AG08395 (cell line): ENCODE measurements at regions not wholly inside any gene's neighbourhood (a gene's known extent, or its start where the extent isn't known, plus 50 kb on each side); places are given as distances from the start of the nearest gene placed in this dataset.
"Not testable (repeated sequence)": the region's sequence is repeated elsewhere in the genome, so short reads cannot be mapped to it uniquely, and the experiment has no call there.

Experiments used
- DNase-seq: peaks from one replicate; pipeline ENCODE4 v3.0.0; 2012; ENCODE audit warnings: mixed read lengths, low spot score

- no peak for DNase-seq
These were observed 111.9 kb upstream of the PPARGC1A start for GRCh38 chr4:24001486-24002329.

DNA sequence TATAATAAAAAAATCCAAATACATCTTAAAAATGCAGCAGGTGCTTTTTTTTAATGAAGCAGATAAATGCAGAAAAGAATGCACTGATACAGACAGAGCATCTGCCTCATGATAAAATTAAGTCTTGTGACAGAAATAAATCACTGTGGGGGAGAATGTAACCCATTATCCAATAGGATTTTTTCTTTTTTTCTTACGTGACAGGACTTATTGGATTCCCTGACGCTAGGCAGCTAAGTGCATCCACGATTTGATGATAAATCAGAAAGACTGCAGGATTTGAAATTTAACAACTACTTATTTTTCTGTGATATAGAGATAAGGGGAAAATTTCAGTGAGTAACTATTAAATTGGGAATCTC is 110.6 kb upstream of the PPARGC1A start:
- DNase-seq = no peak

DNA sequence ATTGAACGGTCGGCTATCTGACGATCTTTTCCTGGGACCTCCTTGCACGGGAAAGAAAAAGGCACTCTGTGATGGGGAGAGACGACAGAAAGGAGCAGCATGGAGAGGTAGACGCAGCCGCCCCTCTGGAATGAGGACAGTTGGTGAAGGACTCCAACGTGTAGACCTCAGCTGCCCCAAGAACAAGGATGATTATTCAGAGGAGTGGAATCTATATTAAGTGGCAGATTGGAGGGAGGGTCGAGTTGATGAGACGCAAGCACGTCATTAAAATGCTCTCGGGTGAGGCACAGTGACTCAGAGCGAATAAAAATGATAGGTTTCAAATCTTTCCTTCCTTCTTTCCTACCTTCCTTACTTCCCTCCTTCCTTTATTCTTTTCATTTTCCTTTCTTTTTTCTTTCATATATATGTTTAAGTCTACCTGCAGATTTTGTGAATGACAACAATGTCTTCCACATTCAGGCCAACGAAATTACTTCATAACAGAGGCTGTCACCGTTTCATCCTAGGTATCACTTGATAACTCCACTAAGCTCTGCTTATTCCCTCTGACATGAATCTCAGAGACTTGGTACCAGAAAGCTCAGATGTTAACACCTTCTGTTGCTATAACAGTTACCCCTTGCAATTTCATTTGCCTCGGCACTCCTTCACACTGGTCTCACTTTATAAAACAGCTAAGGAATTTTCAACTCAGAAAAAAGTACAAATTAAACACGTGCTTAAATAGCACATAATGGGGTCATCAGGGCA is 110.0 kb upstream of the PPARGC1A start:
- DNase-seq = peak; percentile 16

DNA sequence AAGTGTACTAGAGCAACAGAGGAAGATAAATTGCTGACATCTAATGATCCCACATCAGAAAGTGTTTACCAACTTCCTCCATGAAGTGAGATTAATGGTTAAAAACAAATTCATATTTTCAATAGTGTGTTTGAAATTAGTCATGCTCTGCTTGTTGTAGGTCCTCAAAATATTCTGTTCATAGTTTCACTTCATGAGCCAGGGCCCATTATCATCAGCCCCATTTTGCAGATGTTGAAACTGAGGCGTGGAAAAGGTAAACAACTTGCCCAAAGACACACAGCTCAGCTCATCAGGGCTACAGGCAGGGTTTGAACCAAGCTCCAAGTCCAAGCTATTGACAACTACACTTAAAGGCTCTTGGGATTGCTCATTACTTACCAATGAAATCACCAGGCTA is 103.5 kb upstream of the PPARGC1A start:
- no peak for DNase-seq

DNA sequence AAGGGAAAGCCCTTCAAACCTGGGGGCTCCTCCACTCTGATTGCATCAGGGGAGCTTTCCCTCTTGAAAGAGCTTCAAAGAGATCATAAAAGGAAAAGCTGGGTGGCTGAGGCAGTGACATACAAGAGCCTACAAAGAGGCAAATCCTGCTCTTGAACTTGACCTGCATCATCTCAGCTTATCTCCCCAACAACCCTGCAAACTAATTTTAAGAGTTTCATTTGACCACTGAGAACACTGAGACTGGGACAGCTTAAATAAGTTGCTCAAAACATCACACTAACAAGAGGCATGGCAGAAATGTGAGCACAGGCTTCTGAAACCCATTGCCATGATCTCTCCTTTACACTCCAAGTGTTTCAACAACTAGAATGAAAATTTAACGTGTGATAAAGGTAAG is 101.6 kb upstream of the PPARGC1A start:
- DNase-seq = no peak

GRCh38 chr4:23986270-23986669 is 96.4 kb upstream of the PPARGC1A start:
- no peak for DNase-seq

DNA sequence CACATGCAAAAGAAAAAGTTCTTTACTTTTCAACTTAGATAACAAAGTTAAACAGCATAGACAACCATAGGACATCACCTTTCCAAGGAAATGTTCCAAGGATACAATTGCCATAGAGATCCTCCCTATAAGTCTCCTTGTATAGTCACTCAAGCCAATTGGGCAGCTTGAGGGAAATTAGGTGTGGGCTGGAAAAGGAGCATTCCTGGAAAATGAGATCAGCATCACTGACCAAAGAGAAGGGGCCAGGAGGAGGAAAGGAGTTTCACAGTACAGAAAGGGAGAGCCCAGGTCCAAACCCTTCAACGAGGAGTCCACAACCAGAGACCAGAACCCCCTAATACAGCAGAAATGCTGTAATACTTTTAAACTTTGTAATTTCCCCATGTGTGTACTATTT is 91.5 kb upstream of the PPARGC1A start:
- DNase-seq = no peak

DNA sequence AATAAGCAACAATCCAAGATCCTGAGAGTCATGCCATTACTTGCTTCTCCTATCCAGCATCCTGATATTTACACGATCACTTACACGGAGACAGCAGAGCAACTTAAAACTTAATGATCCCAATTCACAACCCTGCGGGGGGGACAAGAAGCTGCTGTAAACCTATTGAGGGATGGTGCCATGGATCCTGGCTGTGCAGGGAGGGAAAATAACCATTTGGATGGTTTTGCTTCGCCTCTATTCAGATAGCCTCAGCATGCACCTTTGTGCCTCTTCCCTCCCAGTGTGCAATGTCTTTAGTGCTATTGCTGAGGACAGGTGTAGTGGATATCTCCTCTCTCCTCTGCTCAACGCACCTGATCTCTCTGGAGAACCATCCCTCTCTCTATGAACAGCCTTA is 89.7 kb upstream of the PPARGC1A start:
- DNase-seq = no peak

DNA sequence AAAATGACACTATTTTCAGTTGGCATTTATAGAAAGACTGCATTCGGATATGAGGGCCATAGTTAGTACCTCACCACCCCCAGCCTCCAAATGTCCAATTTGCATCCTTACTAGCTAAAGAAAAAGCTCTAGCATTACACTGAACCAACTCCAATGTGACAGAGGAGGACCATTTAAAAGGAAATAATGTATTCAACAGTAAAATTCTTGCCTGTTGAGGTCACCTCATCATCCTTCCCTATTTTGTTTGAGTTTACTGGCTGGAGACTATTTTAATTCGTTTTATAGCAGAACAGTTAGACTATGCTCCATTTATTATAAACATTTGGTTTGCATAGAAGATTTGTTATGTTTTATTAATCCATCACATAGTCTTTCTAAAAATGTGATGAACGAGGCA is 88.2 kb upstream of the PPARGC1A start:
- no peak for DNase-seq

DNA sequence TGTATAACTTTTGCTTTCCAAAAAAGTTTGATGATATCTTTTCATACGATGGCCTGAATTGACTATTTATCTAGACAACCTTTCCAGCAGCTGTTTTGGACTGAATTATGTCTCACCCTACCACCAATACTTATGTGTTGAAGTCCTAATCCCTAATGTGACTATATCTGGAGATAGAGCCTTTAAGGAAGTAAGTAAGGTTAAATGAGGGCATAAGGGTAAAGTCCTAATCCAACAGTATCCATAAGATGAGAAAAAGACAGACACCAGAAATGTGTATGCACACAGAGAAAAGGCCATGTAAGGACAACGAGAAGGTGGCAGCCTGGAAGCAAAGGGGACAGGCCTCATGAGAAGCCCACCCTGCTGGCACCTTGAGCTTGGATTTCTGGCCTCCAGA is 86.6 kb upstream of the PPARGC1A start:
- no peak for DNase-seq

GRCh38 chr4:23973308-23973855 is 83.5 kb upstream of the PPARGC1A start:
- no peak for DNase-seq

- DNase-seq = no peak
These were observed 83.0 kb upstream of the PPARGC1A start for GRCh38 chr4:23972805-23973204.

DNA sequence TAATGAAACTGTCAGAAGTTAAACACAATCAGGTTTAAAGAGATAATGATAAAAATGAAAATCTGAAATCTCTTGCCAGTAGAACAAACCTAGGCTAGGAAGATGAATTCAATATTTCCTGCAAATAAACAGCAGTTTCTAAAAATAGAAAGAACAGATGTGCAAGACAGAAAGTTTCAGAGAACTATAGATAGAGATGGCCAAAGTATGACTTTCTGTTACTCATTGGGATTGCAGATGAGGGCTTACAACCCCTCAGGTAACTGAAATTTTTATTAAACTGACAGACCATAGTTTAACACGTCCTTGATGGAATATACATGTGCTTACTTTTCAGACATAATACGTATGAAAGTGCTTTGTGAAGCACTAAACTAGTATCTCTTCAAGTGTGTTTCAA is 82.3 kb upstream of the PPARGC1A start:
- DNase-seq = no peak

DNA sequence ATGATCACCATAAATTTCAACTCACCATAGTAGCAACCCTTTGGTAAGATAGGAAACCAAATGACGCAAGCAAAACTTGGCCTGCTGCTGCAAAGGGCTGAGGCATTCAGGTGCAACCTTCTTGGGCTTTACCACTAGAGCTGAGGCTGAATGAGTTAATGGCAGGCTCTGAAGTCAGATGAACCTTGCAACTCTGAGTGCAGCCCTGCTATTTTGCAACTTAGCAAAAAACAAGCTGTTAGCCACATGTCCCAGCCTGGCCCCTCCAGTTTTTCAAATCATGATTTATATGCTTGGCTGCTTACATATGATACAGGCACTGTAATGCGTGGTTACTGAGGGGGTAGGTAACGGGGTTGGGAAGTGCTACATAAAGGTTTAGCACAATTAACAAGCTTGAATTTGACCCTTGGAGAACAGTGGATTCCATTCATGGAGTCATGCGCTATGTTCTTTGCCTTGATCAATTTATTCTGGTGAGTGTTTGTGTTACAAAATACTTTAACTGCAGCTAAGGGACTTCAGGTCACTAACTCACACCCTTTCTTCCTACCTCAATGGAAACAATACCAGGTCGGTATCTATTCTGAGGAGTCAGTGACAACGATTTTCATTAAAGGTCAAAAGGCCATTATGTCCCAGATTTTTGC is 80.5 kb upstream of the PPARGC1A start:
- DNase-seq = no peak

GRCh38 chr4:23969635-23970145 is 79.8 kb upstream of the PPARGC1A start:
- no peak for DNase-seq

- no peak for DNase-seq
These were observed 77.4 kb upstream of the PPARGC1A start for GRCh38 chr4:23967281-23967680.

DNA sequence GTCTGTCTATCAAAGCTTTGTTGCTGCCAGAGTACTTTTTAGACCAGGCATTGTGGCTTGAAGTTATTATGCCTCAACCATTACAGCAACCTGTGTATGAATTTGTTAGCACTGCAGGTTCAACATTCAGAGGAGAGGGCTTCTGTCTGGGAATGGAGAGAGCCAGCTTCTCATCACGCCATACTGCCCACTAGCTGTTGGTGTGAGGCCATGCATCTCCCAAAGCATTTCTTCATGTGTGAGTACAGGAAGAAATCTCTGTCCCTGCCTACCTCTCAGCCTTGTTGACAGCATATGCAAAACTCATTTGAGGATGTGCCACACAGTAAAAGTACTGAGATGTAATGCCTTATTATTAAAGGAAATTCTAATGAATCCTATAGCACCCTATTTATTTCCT is 76.9 kb upstream of the PPARGC1A start:
- DNase-seq = no peak

DNA sequence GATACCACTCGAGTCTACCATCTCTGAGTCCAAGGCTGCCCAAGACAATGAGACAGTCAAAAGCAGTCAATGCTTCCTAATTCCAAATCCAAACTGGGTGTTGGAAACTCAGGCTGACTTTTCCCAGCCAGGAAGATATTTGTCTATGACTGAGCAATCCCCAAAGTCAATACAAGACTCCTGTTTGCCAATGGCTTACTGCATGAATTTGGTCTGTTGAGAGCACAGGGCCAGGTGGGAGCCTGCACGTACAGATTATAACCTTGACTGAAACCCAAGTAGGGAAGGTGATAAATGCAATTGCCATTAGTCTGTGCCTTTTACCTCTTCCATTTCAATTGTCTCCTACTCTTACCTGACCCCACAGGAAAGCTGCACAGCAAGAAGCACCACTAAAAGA is 72.6 kb upstream of the PPARGC1A start:
- no peak for DNase-seq

DNA sequence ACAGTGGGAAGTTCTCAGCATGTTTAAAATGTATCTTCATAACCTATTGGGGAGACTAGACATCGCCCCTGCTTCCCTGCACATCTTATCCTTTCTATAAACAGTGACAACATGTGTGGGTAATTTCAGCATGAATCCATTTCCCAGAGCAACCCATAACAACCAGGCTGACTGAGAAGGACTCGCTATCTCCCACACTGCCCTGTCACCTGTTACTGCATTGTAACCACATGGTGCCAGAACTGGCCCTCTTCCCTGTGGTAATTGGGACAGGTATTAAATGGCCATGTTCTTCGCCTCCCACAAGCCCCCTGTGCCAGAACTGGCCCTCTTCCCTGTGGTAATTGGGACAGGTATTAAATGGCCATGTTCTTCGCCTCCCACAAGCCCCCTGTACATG is 71.5 kb upstream of the PPARGC1A start:
- not testable (repeated sequence) for DNase-seq

DNA sequence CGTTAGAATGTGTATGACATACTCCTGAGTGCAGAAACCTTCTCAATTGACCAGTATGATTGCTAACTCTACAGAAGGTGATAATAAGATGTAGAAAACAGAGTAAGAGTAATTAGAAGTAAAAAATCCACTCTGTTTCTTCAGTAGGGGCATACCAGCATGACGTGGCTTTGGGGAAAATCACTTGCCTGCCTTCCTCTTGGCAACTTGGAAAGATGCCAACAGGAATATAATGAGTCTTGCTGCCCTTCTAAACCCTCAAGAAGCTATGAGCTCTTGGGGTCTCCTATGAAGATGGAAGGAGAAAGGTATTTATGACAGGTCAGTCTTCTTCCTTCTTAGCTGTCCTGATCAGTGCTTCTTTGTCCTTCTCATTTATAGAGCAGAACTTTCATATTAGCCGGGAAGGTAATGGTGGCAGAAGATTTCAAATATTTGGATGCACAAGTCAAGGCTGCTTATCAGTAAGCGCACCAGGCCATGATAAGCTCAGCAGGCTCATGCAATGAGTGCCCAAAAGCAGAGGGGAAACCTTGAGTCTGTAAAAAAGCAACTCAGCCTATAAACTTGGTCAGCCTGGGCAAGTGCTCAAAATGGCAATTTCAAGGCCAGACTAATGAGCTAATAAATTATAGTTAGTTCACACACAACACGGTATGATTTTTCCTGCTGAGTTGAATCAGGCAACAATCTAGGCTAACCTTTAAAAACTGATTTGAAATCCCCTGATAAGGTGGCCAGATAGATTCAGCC is 69.7 kb upstream of the PPARGC1A start:
- no peak for DNase-seq

DNA sequence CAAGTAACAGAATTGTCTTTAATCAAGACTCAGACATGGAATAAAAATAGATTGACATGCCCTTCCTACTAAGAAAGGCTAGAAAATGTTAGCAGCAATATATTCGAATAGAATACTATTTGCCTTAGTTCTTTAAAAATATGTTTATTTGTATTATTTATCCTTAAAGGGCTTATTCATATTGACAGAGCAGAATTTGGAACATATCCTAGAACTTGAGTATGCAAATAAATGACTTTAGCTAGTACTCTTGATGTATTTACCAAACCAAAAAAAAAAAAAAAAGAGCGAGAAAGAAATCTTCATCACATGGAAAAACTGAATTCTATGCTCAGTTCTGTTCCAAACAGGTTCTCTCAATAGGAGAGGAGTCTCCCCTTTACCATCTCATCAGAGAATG is 68.9 kb upstream of the PPARGC1A start:
- no peak for DNase-seq

DNA sequence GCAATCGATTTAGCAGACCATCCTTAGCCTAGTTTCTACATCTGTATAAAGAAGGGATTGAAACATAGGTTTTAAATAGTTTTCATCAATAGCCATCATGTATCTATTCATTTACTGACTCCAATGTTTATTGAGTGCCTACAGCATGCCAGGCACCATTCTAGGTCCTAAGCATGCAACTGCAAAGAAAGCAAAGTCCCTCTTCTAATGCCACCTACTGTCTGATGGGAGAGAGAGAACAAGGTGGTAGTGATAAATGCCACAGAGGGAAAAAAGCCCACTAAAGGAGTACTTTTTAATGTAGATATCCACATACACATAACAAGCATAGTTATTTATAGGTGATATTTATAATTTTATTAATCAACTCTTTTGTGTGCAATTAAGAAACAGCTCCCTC is 67.6 kb upstream of the PPARGC1A start:
- DNase-seq = no peak
